ENCODE measurements at regions not wholly inside any gene's neighbourhood (a gene's known extent, or its start where the extent isn't known, plus 50 kb on each side); places are given as distances from the start of the nearest gene placed in this dataset.

DNA sequence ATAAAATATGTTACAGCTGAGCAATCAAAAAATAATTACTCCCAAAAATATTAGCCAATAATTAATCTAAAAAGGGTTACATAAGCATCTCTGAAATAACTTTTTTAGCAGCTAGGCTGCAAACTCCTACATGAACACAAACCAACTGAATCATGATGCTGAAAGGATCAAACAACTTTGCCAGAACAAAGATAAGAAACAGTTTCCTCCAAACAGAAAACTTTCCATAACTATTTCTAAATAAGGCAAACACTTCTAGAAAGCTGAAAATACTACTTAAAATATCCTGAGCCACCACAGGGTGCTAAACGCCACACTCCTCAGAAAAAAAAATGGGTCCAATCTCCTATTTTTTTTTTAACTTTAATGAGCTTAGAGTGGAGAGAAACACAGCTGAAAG lies 68.6 kb upstream of the ARHGAP32 start:
- intact Hi-C loops (cut with micrococcal nuclease; ENCODE audit: unreplicated experiment) (no loop called here), in situ Hi-C loops (cut with HindIII; ENCODE audit: low pct_unique_long_range_greater_than_20kb, low sequenced_read_pairs) (no loop called here)
- BruUV-seq (replicated peaks) = no TSS peak
- POLR2A ChIA-PET = interaction anchor here (0.6 kb wide), 1 partner anchor 15 kb away, joined by 3 read pairs; no protein-coding TSS in a partner anchor
- Histone ChIP-seq H3K27ac (ENCODE audit: low read length) (no peak overlapping the region), H3K36me3 (ENCODE audit: control insufficient read depth, insufficient read depth, low read length) (no peaks in the 10 kb centered on the region), H3K4me3 (ENCODE audit: low read depth in 2 of 2, low read length in 2 of 2) (no peak overlapping the region), H3K4me1 (ENCODE audit: control insufficient read depth, insufficient read depth, low read length) (peaks cover 22% of the 10 kb centered on the region), H3K27me3 (ENCODE audit: control insufficient read depth, insufficient read depth, low read length) (no peaks in the 10 kb centered on the region), H3K9me3 (ENCODE audit: control insufficient read depth, insufficient read depth, low read depth, low read length) (no peaks in the 10 kb centered on the region)
- TF ChIP-seq POLR2AphosphoS5 (IDR thresholded peaks at IDR 0.05; ENCODE audit: low read depth, low read length) (no peak), SIN3A (IDR thresholded peaks at IDR 0.05; ENCODE audit: borderline replicate concordance, insufficient read depth, low read depth, low read length) (no peak), TCF7L2 (IDR thresholded peaks at IDR 0.05; ENCODE audit: low read depth, low read length) (no peak)
- TF ChIP-seq, protein P1, sequence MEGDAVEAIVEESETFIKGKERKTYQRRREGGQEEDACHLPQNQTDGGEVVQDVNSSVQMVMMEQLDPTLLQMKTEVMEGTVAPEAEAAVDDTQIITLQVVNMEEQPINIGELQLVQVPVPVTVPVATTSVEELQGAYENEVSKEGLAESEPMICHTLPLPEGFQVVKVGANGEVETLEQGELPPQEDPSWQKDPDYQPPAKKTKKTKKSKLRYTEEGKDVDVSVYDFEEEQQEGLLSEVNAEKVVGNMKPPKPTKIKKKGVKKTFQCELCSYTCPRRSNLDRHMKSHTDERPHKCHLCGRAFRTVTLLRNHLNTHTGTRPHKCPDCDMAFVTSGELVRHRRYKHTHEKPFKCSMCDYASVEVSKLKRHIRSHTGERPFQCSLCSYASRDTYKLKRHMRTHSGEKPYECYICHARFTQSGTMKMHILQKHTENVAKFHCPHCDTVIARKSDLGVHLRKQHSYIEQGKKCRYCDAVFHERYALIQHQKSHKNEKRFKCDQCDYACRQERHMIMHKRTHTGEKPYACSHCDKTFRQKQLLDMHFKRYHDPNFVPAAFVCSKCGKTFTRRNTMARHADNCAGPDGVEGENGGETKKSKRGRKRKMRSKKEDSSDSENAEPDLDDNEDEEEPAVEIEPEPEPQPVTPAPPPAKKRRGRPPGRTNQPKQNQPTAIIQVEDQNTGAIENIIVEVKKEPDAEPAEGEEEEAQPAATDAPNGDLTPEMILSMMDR (IDR thresholded peaks at IDR 0.05) = no peak
- TF ChIP-seq, protein P2, sequence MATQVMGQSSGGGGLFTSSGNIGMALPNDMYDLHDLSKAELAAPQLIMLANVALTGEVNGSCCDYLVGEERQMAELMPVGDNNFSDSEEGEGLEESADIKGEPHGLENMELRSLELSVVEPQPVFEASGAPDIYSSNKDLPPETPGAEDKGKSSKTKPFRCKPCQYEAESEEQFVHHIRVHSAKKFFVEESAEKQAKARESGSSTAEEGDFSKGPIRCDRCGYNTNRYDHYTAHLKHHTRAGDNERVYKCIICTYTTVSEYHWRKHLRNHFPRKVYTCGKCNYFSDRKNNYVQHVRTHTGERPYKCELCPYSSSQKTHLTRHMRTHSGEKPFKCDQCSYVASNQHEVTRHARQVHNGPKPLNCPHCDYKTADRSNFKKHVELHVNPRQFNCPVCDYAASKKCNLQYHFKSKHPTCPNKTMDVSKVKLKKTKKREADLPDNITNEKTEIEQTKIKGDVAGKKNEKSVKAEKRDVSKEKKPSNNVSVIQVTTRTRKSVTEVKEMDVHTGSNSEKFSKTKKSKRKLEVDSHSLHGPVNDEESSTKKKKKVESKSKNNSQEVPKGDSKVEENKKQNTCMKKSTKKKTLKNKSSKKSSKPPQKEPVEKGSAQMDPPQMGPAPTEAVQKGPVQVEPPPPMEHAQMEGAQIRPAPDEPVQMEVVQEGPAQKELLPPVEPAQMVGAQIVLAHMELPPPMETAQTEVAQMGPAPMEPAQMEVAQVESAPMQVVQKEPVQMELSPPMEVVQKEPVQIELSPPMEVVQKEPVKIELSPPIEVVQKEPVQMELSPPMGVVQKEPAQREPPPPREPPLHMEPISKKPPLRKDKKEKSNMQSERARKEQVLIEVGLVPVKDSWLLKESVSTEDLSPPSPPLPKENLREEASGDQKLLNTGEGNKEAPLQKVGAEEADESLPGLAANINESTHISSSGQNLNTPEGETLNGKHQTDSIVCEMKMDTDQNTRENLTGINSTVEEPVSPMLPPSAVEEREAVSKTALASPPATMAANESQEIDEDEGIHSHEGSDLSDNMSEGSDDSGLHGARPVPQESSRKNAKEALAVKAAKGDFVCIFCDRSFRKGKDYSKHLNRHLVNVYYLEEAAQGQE (IDR thresholded peaks at IDR 0.05; ENCODE audit: insufficient read depth in 1 of 2, low read depth in 2 of 2, low read length in 1 of 2) = no peak
- ATAC-seq = no peak
- CTCF ChIA-PET = no interaction called here
- DNase-seq (ENCODE audit: low read depth, low spot score) = no peak

DNA sequence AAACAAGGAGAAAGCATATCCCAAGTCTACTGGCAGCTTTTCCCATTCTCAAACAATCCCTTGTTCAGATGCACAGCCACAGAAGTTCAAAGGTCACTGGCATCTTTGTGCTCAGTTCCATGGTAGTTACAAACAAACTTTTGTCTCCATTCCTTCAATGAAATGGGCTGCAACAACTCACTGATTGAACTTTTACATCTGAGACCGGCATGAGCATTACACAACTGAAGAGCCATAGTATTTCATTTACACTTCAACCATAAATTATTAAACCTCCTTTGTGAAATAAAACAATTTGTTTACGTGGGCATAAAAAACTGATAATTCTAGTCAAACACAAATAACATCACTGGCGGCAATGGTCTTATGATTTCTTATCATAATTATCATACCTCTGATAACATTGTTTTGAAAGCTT lies 67.8 kb upstream of the ARHGAP32 start:
- no peak for DNase-seq (ENCODE audit: low read depth, low spot score)
- ChIA-PET CTCF (no interaction called here), POLR2A (no interaction called here)
- no TSS peak for BruUV-seq (replicated peaks)
- Histone ChIP-seq H3K36me3 (ENCODE audit: control insufficient read depth, insufficient read depth, low read length) (no peaks in the 10 kb centered on the region), H3K4me1 (ENCODE audit: control insufficient read depth, insufficient read depth, low read length) (peaks cover 25% of the 10 kb centered on the region), H3K27me3 (ENCODE audit: control insufficient read depth, insufficient read depth, low read length) (no peaks in the 10 kb centered on the region), H3K4me3 (ENCODE audit: low read depth in 2 of 2, low read length in 2 of 2) (no peak overlapping the region), H3K9me3 (ENCODE audit: control insufficient read depth, insufficient read depth, low read depth, low read length) (no peaks in the 10 kb centered on the region), H3K27ac (ENCODE audit: low read length) (no peak overlapping the region; the same call in 1 of the 2 replicates)
- intact Hi-C loops (cut with micrococcal nuclease; ENCODE audit: unreplicated experiment) (no loop called here), in situ Hi-C loops (cut with HindIII; ENCODE audit: low pct_unique_long_range_greater_than_20kb, low sequenced_read_pairs) (no loop called here)
- ATAC-seq = no peak
- TF ChIP-seq POLR2AphosphoS5 (IDR thresholded peaks at IDR 0.05; ENCODE audit: low read depth, low read length) = no peak
- TF ChIP-seq, protein P1 (IDR thresholded peaks at IDR 0.05) = no peak
- TF ChIP-seq TCF7L2 (IDR thresholded peaks at IDR 0.05; ENCODE audit: low read depth, low read length) = no peak
- TF ChIP-seq, protein P2 (IDR thresholded peaks at IDR 0.05; ENCODE audit: insufficient read depth in 1 of 2, low read depth in 2 of 2, low read length in 1 of 2) = no peak
- no peak for TF ChIP-seq SIN3A (IDR thresholded peaks at IDR 0.05; ENCODE audit: borderline replicate concordance, insufficient read depth, low read depth, low read length)
